ENCODE measurements at regions not wholly inside any gene's neighbourhood (a gene's known extent, or its start where the extent isn't known, plus 50 kb on each side); places are given as distances from the start of the nearest gene placed in this dataset.

GRCh38 chr7:121489440-121489839, 93.3 kb upstream of the FAM3C start:
- TF ChIP-seq TCF7L2 (IDR thresholded peaks at IDR 0.05; ENCODE audit: low read depth, low read length) = no peak
- TF ChIP-seq POLR2AphosphoS5 (IDR thresholded peaks at IDR 0.05; ENCODE audit: low read depth, low read length) = no peak
- no peak for TF ChIP-seq CTCF (IDR thresholded peaks at IDR 0.05)
- TF ChIP-seq REST (IDR thresholded peaks at IDR 0.05; ENCODE audit: insufficient read depth in 1 of 2, low read depth in 2 of 2, low read length in 1 of 2) = no peak
